ENCODE measurements at regions not wholly inside any gene's neighbourhood (a gene's known extent, or its start where the extent isn't known, plus 50 kb on each side); places are given as distances from the start of the nearest gene placed in this dataset.

GRCh38 chr2:14554849-14555545, 77.5 kb upstream of the LRATD1 start:
- no peaks in the 10 kb centered on the region for H3K27me3 Mint-ChIP-seq
- no peaks in the 10 kb centered on the region for H3K9me3 Mint-ChIP-seq (ENCODE audit: low read depth)
- no peak overlapping the region for H3K27ac Mint-ChIP-seq
- DNase-seq (ENCODE audit: low spot score, unreplicated experiment), result no peak
- no peak overlapping the region for H3K4me3 Mint-ChIP-seq (ENCODE audit: low read depth)
- peaks cover 25% of the 10 kb centered on the region for H3K4me1 Mint-ChIP-seq (ENCODE audit: low read depth)
- TF ChIP-seq CTCF (IDR thresholded peaks at IDR 0.05; ENCODE audit: unreplicated experiment), result no peak
- no peaks in the 10 kb centered on the region for H3K36me3 Mint-ChIP-seq (ENCODE audit: insufficient read depth)

GRCh38 chr2:14557111-14557510, 75.4 kb upstream of the LRATD1 start:
- Mint-ChIP-seq H3K27ac (no peak overlapping the region), H3K9me3 (ENCODE audit: low read depth) (no peaks in the 10 kb centered on the region), H3K27me3 (no peaks in the 10 kb centered on the region), H3K4me3 (ENCODE audit: low read depth) (no peak overlapping the region), H3K36me3 (ENCODE audit: insufficient read depth) (no peaks in the 10 kb centered on the region), H3K4me1 (ENCODE audit: low read depth) (peaks cover 16% of the 10 kb centered on the region)
- no peak for DNase-seq (ENCODE audit: low spot score, unreplicated experiment)
- no peak for TF ChIP-seq CTCF (IDR thresholded peaks at IDR 0.05; ENCODE audit: unreplicated experiment)

GRCh38 chr2:14557916-14558315, 74.6 kb upstream of the LRATD1 start:
- Mint-ChIP-seq H3K36me3 (ENCODE audit: insufficient read depth) (no peaks in the 10 kb centered on the region), H3K4me1 (ENCODE audit: low read depth) (peaks cover 16% of the 10 kb centered on the region), H3K4me3 (ENCODE audit: low read depth) (no peak overlapping the region), H3K9me3 (ENCODE audit: low read depth) (no peaks in the 10 kb centered on the region), H3K27ac (no peak overlapping the region), H3K27me3 (no peaks in the 10 kb centered on the region)
- TF ChIP-seq CTCF (IDR thresholded peaks at IDR 0.05; ENCODE audit: unreplicated experiment), result no peak
- no peak for DNase-seq (ENCODE audit: low spot score, unreplicated experiment)

GRCh38 chr2:14558335-14558919, 74.1 kb upstream of the LRATD1 start:
- no peaks in the 10 kb centered on the region for H3K9me3 Mint-ChIP-seq (ENCODE audit: low read depth)
- DNase-seq (ENCODE audit: low spot score, unreplicated experiment), result no peak
- no peak overlapping the region for H3K4me3 Mint-ChIP-seq (ENCODE audit: low read depth)
- no peak for TF ChIP-seq CTCF (IDR thresholded peaks at IDR 0.05; ENCODE audit: unreplicated experiment)
- no peaks in the 10 kb centered on the region for H3K36me3 Mint-ChIP-seq (ENCODE audit: insufficient read depth)
- H3K4me1 Mint-ChIP-seq (ENCODE audit: low read depth), result peaks cover 16% of the 10 kb centered on the region
- no peak overlapping the region for H3K27ac Mint-ChIP-seq
- H3K27me3 Mint-ChIP-seq, result no peaks in the 10 kb centered on the region

GRCh38 chr2:14560716-14561115, 71.8 kb upstream of the LRATD1 start:
- Mint-ChIP-seq H3K9me3 (ENCODE audit: low read depth) (no peaks in the 10 kb centered on the region), H3K4me3 (ENCODE audit: low read depth) (no peak overlapping the region), H3K36me3 (ENCODE audit: insufficient read depth) (no peaks in the 10 kb centered on the region), H3K27ac (no peak overlapping the region), H3K4me1 (ENCODE audit: low read depth) (peaks cover 16% of the 10 kb centered on the region), H3K27me3 (no peaks in the 10 kb centered on the region)
- no peak for DNase-seq (ENCODE audit: low spot score, unreplicated experiment)
- TF ChIP-seq CTCF (IDR thresholded peaks at IDR 0.05; ENCODE audit: unreplicated experiment), result no peak
